Ishikawa (cell line): ENCODE measurements at regions not wholly inside any gene's neighbourhood (a gene's known extent, or its start where the extent isn't known, plus 50 kb on each side); places are given as distances from the start of the nearest gene placed in this dataset.

ENCODE experiments used
- EP300 ChIP-seq: IDR thresholded peaks from 2 replicates; pipeline ENCODE4 v1.6.1; 2012; ENCODE audit warnings: borderline replicate concordance
- RAD21 ChIP-seq: IDR thresholded peaks from 2 replicates; pipeline ENCODE4 v1.6.1; 2012; ENCODE audit warnings: low read depth
- TAF1 ChIP-seq: IDR thresholded peaks from 2 replicates; pipeline ENCODE4 v1.6.1; 2012; ENCODE audit warnings: low read depth, mild to moderate bottlenecking
- TEAD4 ChIP-seq: IDR thresholded peaks from 2 replicates; pipeline ENCODE4 v1.6.1; 2012
- ZBTB7A ChIP-seq: IDR thresholded peaks from 2 replicates; pipeline ENCODE4 v1.6.1; 2012; ENCODE audit warnings: low read depth
- TF ChIP-seq, protein P1 (sequence below): IDR thresholded peaks from 2 replicates; pipeline ENCODE4 v1.6.1; 2012; ENCODE audit warnings: low read depth, mild to moderate bottlenecking
- TF ChIP-seq, protein P2 (sequence below): IDR thresholded peaks from 2 replicates; pipeline ENCODE4 v1.6.1; 2012
- TF ChIP-seq, protein P3 (sequence below): IDR thresholded peaks from 2 replicates; pipeline ENCODE4 v1.6.1; 2012

DNA sequence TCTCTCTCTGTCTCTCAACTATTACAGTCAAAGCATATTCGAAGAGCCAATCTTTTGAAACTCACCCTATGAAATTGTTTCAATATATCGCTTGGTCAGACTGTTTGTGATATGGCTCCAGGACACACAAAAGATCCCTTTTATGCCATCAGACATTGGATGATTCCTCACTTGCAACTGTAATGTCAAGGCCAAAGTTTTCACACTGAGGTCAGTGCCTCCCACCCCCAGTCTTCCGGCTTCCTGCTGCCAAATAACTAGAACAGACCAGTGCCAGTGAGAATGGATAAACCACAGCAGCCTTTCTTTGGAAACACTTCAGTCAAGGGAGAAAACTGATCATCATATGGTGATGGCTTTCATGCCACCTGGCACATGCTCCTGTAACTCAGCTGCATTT, 321.9 kb upstream of the ZFHX3 start:
- TF ChIP-seq EP300 = no peak
- TF ChIP-seq TAF1 = no peak
- TF ChIP-seq, protein P1, sequence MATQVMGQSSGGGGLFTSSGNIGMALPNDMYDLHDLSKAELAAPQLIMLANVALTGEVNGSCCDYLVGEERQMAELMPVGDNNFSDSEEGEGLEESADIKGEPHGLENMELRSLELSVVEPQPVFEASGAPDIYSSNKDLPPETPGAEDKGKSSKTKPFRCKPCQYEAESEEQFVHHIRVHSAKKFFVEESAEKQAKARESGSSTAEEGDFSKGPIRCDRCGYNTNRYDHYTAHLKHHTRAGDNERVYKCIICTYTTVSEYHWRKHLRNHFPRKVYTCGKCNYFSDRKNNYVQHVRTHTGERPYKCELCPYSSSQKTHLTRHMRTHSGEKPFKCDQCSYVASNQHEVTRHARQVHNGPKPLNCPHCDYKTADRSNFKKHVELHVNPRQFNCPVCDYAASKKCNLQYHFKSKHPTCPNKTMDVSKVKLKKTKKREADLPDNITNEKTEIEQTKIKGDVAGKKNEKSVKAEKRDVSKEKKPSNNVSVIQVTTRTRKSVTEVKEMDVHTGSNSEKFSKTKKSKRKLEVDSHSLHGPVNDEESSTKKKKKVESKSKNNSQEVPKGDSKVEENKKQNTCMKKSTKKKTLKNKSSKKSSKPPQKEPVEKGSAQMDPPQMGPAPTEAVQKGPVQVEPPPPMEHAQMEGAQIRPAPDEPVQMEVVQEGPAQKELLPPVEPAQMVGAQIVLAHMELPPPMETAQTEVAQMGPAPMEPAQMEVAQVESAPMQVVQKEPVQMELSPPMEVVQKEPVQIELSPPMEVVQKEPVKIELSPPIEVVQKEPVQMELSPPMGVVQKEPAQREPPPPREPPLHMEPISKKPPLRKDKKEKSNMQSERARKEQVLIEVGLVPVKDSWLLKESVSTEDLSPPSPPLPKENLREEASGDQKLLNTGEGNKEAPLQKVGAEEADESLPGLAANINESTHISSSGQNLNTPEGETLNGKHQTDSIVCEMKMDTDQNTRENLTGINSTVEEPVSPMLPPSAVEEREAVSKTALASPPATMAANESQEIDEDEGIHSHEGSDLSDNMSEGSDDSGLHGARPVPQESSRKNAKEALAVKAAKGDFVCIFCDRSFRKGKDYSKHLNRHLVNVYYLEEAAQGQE = no peak
- TF ChIP-seq, protein P2, sequence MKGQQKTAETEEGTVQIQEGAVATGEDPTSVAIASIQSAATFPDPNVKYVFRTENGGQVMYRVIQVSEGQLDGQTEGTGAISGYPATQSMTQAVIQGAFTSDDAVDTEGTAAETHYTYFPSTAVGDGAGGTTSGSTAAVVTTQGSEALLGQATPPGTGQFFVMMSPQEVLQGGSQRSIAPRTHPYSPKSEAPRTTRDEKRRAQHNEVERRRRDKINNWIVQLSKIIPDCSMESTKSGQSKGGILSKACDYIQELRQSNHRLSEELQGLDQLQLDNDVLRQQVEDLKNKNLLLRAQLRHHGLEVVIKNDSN = no peak
- TF ChIP-seq, protein P3, sequence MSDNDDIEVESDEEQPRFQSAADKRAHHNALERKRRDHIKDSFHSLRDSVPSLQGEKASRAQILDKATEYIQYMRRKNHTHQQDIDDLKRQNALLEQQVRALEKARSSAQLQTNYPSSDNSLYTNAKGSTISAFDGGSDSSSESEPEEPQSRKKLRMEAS = no peak
- no peak for TF ChIP-seq RAD21
- TF ChIP-seq TEAD4 = no peak
- TF ChIP-seq ZBTB7A = no peak
